Stomach (tissue), 8 donors: ENCODE measurements at regions not wholly inside any gene's neighbourhood (a gene's known extent, or its start where the extent isn't known, plus 50 kb on each side); places are given as distances from the start of the nearest gene placed in this dataset.

ENCODE experiments used
- DNase-seq, 2 donors: peaks; one replicate each; pipeline versions ENCODE4 v3.0.0 to v3.0.0-alpha.2; 2013 to 2019
- H3K27ac ChIP-seq, 5 donors: fragments of 200-600 bp in 4 of 5; sonication (generic) in 4 of 5; one replicate each; pipeline ENCODE4 v1.5.1; 2013 to 2019; ENCODE audit warnings: mild to moderate bottlenecking in 1 of 5, moderate library complexity in 1 of 5
- H3K27me3 ChIP-seq, 3 donors: fragments of 200-600 bp; sonication (generic); one replicate each; pipeline ENCODE4 v1.5.1; 2017 to 2019; ENCODE audit warnings: mixed run types in 1 of 3
- H3K36me3 ChIP-seq, 4 donors: fragments of 200-600 bp; sonication (generic); 1 replicate in 3 of 4; 2 replicates in 1 of 4; pipeline ENCODE4 v1.5.1; 2016 to 2019
- H3K4me1 ChIP-seq, 4 donors: fragments of 200-600 bp; sonication (generic); one replicate each; pipeline ENCODE4 v1.5.1; 2016 to 2019
- H3K4me3 ChIP-seq, 4 donors: fragments of 200-600 bp; sonication (generic) in 3 of 4; one replicate each; pipeline ENCODE4 v1.5.1; 2016 to 2019; ENCODE audit warnings: mild to moderate bottlenecking in 1 of 4
- H3K9me3 ChIP-seq, 4 donors: fragments of 200-600 bp; sonication (generic); one replicate each; pipeline ENCODE4 v1.5.1; 2016 to 2019
- CTCF ChIP-seq, 7 experiments: fragments of 450-650 bp in 4 of 7; fragments of 200-600 bp in 3 of 7; sonication (generic) in 3 of 7; IDR thresholded peaks; one replicate each; pipeline ENCODE4 v1.5.1; 2016 to 2019; ENCODE audit warnings: antibody characterized with exemption in 7 of 7, control low read depth in 2 of 7, mild to moderate bottlenecking in 1 of 7
- EP300 ChIP-seq: sonication (generic); formaldehyde crosslinking; IDR thresholded peaks from one replicate; pipeline ENCODE4 v1.6.1; 2017; ENCODE audit warnings: antibody characterized with exemption
- POLR2A ChIP-seq, 4 donors: fragments of 450-650 bp; IDR thresholded peaks; one replicate each; pipeline ENCODE4 v1.6.1; 2016; ENCODE audit warnings: antibody characterized with exemption in 4 of 4, control low read depth in 2 of 4, mild to moderate bottlenecking in 1 of 4, moderate library complexity in 1 of 4
- POLR2AphosphoS5 ChIP-seq, 3 donors: sonication (generic); formaldehyde crosslinking; IDR thresholded peaks; one replicate each; pipeline ENCODE4 v1.6.1; 2016; ENCODE audit warnings: antibody characterized with exemption in 3 of 3
- WGBS, 5 donors: extraction: QIAGEN DNeasy Blood & Tissue Kit in 3 of 5; methylation state at CpG; one replicate each; pipeline versions ENCODE4 v1.1.5 to v1.1.7; 2013 to 2018; 5-methylcytosine and 5-hydroxymethylcytosine counted together
- intact Hi-C: fragments of 100-400 bp; cut with DNase I; formaldehyde crosslinking; loops from one replicate; pipeline ENCODE4 v1.15.1; 2023; ENCODE audit warnings: low total_unique reads
- donor health status: healthy with polysubstance abuse.
- donor health status: Bipolar disorder and iron deficiency.
- donor health status: healthy.

GRCh38 chr1:25027822-25028586 lies 97.9 kb upstream of the RUNX3 start:
- H3K27ac ChIP-seq, result no peak overlapping the region

GRCh38 chr1:25026730-25027450 lies 96.8 kb upstream of the RUNX3 start:
- Histone ChIP-seq H3K9me3 (no peaks in the 10 kb centered on the region), H3K27me3 (peaks cover 0 to 24% (median 5%) of the 10 kb centered on the region in 3 donors), H3K4me3 (no peak overlapping the region), H3K4me1 (peaks cover 0 to 62% (median 0%) of the 10 kb centered on the region in 4 donors), H3K27ac (no peak overlapping the region), H3K36me3 (no peaks in the 10 kb centered on the region)
- intact Hi-C loops, result no loop called here
- WGBS, 5 donors, result 40 to 69% (median 56%) methylated on average over 11 to 12 of the region's 12 CpGs
- TF ChIP-seq POLR2AphosphoS5 (IDR thresholded peaks at IDR 0.05) (no peak), POLR2A (IDR thresholded peaks at IDR 0.05) (no peak), EP300 (no peak), CTCF (IDR thresholded peaks at IDR 0.05) (no peak)
- no peak for DNase-seq

More at GRCh38 chr1:25027822-25028586, 97.9 kb upstream of the RUNX3 start:
- Histone ChIP-seq H3K4me1 (peaks cover 0 to 61% (median 5%) of the 10 kb centered on the region in 4 donors), H3K4me3 (no peak overlapping the region), H3K36me3 (no peaks in the 10 kb centered on the region), H3K27me3 (peaks cover 0 to 20% (median 5%) of the 10 kb centered on the region in 3 donors), H3K9me3 (no peaks in the 10 kb centered on the region)
- WGBS, 5 donors, result 80 to 90% (median 87%) methylated on average over 12 to 13 of the region's 13 CpGs
- intact Hi-C loops, result no loop called here
- DNase-seq, result no peak
- TF ChIP-seq EP300, result no peak
- TF ChIP-seq CTCF (IDR thresholded peaks at IDR 0.05), result no peak
- TF ChIP-seq POLR2A (IDR thresholded peaks at IDR 0.05), result no peak
- no peak for TF ChIP-seq POLR2AphosphoS5 (IDR thresholded peaks at IDR 0.05)

GRCh38 chr1:25026304-25026703 lies 96.2 kb upstream of the RUNX3 start:
- Histone ChIP-seq H3K4me3 (no peak overlapping the region), H3K4me1 (peaks cover 0 to 62% (median 0%) of the 10 kb centered on the region in 4 donors), H3K9me3 (no peaks in the 10 kb centered on the region), H3K27me3 (peaks cover 0 to 24% (median 5%) of the 10 kb centered on the region in 3 donors), H3K27ac (no peak overlapping the region), H3K36me3 (no peaks in the 10 kb centered on the region)
- intact Hi-C loops, result no loop called here
- 78 to 100% (median 85%) methylated on average over 2 to 4 of the region's 4 CpGs for WGBS, 5 donors
- no peak for DNase-seq
- TF ChIP-seq CTCF (IDR thresholded peaks at IDR 0.05) (no peak), POLR2A (IDR thresholded peaks at IDR 0.05) (no peak), POLR2AphosphoS5 (IDR thresholded peaks at IDR 0.05) (no peak), EP300 (no peak)

- H3K27ac ChIP-seq, result peak overlapping the region in 2 of 5 donors; percentile 69 to 81
- H3K9me3 ChIP-seq, result no peaks in the 10 kb centered on the region
- WGBS, 5 donors, result 62 to 76% (median 72%) methylated on average over 7 to 15 of the region's 15 CpGs
- H3K27me3 ChIP-seq, result peaks cover 0 to 21% (median 5%) of the 10 kb centered on the region in 3 donors
- H3K36me3 ChIP-seq, result no peaks in the 10 kb centered on the region
- DNase-seq, result no peak
- no peak overlapping the region for H3K4me3 ChIP-seq
- intact Hi-C loops, result no loop called here
- TF ChIP-seq POLR2AphosphoS5 (IDR thresholded peaks at IDR 0.05) (no peak), EP300 (no peak), POLR2A (IDR thresholded peaks at IDR 0.05) (no peak), CTCF (IDR thresholded peaks at IDR 0.05) (no peak)
- H3K4me1 ChIP-seq, result peaks cover 0 to 49% (median 0%) of the 10 kb centered on the region in 4 donors
Observed at GRCh38 chr1:25024615-25025350, 94.7 kb upstream of the RUNX3 start.
